GM12801 (cell line): ENCODE measurements at regions not wholly inside any gene's neighbourhood (a gene's known extent, or its start where the extent isn't known, plus 50 kb on each side); places are given as distances from the start of the nearest gene placed in this dataset.

Experiments used
- CTCF ChIP-seq: IDR thresholded peaks from one replicate; pipeline ENCODE4 v1.5.1; 2011; ENCODE audit warnings: control low read depth; ENCODE audit not compliant: insufficient read length; ENCODE audit errors: extremely low read depth

GRCh38 chr13:99704390-99704789 is 203.1 kb downstream of the TM9SF2 start:
- TF ChIP-seq CTCF: no peak

GRCh38 chr13:99703908-99704307 is 202.6 kb downstream of the TM9SF2 start:
- TF ChIP-seq CTCF: no peak

- no peak for TF ChIP-seq CTCF
These were observed 201.5 kb downstream of the TM9SF2 start for GRCh38 chr13:99702687-99703319.

GRCh38 chr13:99700468-99700867 is 199.2 kb downstream of the TM9SF2 start:
- no peak for TF ChIP-seq CTCF

GRCh38 chr13:99698816-99699099 is 197.5 kb downstream of the TM9SF2 start:
- TF ChIP-seq CTCF: no peak

GRCh38 chr13:99698010-99698815 is 196.9 kb downstream of the TM9SF2 start:
- TF ChIP-seq CTCF: no peak

GRCh38 chr13:99695857-99696256 is 194.6 kb downstream of the TM9SF2 start:
- no peak for TF ChIP-seq CTCF
